Kidney (tissue), 13 donors: ENCODE measurements at regions not wholly inside any gene's neighbourhood (a gene's known extent, or its start where the extent isn't known, plus 50 kb on each side); places are given as distances from the start of the nearest gene placed in this dataset.
"Not testable (repeated sequence)": the region's sequence is repeated elsewhere in the genome, so short reads cannot be mapped to it uniquely, and the experiment has no call there.

Experiments
- DNase-seq, 5 donors: peaks; one replicate each; pipeline ENCODE4 v3.0.0-alpha.2; 2013 to 2020
- FAIRE-seq: peaks from 2 replicates; lab custom pipeline; 2012; peaks lifted over from hg19 to GRCh38; lab: Jason Lieb, UNC
- H3K27ac ChIP-seq, 2 donors: one replicate each; pipeline ENCODE4 v1.7.0; 2013; ENCODE audit warnings: low read depth in 2 of 2, low read length in 2 of 2, inconsistent platforms in 1 of 2
- H3K27me3 ChIP-seq: one replicate; pipeline ENCODE4 v1.7.1; 2013; ENCODE audit warnings: low read length, inconsistent platforms; ENCODE audit not compliant: control insufficient read depth, insufficient read depth
- H3K36me3 ChIP-seq, 3 donors: one replicate each; pipeline versions ENCODE4 v1.7.0 to v1.7.1; 2013; ENCODE audit warnings: low read length in 3 of 3, control low read depth in 1 of 3, inconsistent platforms in 1 of 3; ENCODE audit not compliant: insufficient read depth in 3 of 3, control insufficient read depth in 2 of 3
- H3K4me1 ChIP-seq, 3 donors: one replicate each; pipeline versions ENCODE4 v1.7.0 to v1.7.1; 2013; ENCODE audit warnings: low read length in 3 of 3, inconsistent platforms in 1 of 3, low read depth in 1 of 3; ENCODE audit not compliant: control insufficient read depth in 2 of 3, insufficient read depth in 2 of 3
- H3K4me3 ChIP-seq, 3 donors: one replicate each; pipeline versions ENCODE4 v1.7.0 to v1.8.1; 2013; ENCODE audit warnings: low read length in 3 of 3, control low read depth in 1 of 3, inconsistent platforms in 1 of 3
- H3K9ac ChIP-seq, 3 donors: one replicate each; pipeline versions ENCODE4 v1.7.0 to v1.7.1; 2013; ENCODE audit warnings: low read length in 3 of 3, control low read depth in 1 of 3, inconsistent platforms in 1 of 3
- H3K9me3 ChIP-seq, 3 donors: one replicate each; pipeline versions ENCODE4 v1.7.0 to v1.7.1; 2013; ENCODE audit warnings: low read length in 3 of 3, control low read depth in 1 of 3, inconsistent platforms in 1 of 3; ENCODE audit not compliant: control insufficient read depth in 2 of 3, insufficient read depth in 1 of 3
- CTCF ChIP-seq: IDR thresholded peaks from 3 replicates; pipeline ENCODE4 v1.5.1; 2012; ENCODE audit warnings: mild to moderate bottlenecking, moderate library complexity, borderline replicate concordance; ENCODE audit not compliant: insufficient read depth; ENCODE audit errors: extremely low read depth
- intact Hi-C: fragments of 100-400 bp; cut with DNase I; formaldehyde crosslinking; loops from one replicate; pipeline ENCODE4 v1.11.1; 2022
- donor health status: control.
- donor health status: control.
- donor health status: control.
- donor health status: control.
- donor health status: control.
- donor health status: DM: yes; HTN: yes; CAD: no.
- donor health status: Normal renal cell carcinoma (clear cell type).

- FAIRE-seq: no peak
- Histone ChIP-seq H3K4me1 (no peaks in the 10 kb centered on the region), H3K9ac (no peak overlapping the region), H3K9me3 (no peaks in the 10 kb centered on the region), H3K36me3 (no peaks in the 10 kb centered on the region), H3K27ac (no peak overlapping the region), H3K27me3 (no peaks in the 10 kb centered on the region), H3K4me3 (no peak overlapping the region)
- no peak for DNase-seq
- peak; percentile 63 for TF ChIP-seq CTCF
- intact Hi-C loops: no loop called here
Measured at GRCh38 chr6:21935561-21936028, 342.0 kb downstream of the SOX4 start.

GRCh38 chr6:21937466-21937865 is 343.9 kb downstream of the SOX4 start:
- Histone ChIP-seq H3K9me3 (no peaks in the 10 kb centered on the region), H3K27me3 (no peaks in the 10 kb centered on the region), H3K9ac (no peak overlapping the region), H3K4me3 (no peak overlapping the region), H3K4me1 (peaks cover 0 to 3% (median 0%) of the 10 kb centered on the region in 3 donors), H3K36me3 (no peaks in the 10 kb centered on the region), H3K27ac (no peak overlapping the region)
- FAIRE-seq (no peak), DNase-seq (no peak)
- intact Hi-C loops: no loop called here
- TF ChIP-seq CTCF: no peak

- H3K27me3 ChIP-seq, FAIRE-seq, H3K36me3 ChIP-seq, H3K4me3 ChIP-seq, H3K9me3 ChIP-seq, H3K9ac ChIP-seq, H3K4me1 ChIP-seq, intact Hi-C loops, DNase-seq, H3K27ac ChIP-seq: not testable (repeated sequence)
Measured at GRCh38 chr6:21939066-21939465, 345.5 kb downstream of the SOX4 start.

GRCh38 chr6:21941926-21942325 is 348.4 kb downstream of the SOX4 start:
- Histone ChIP-seq H3K9me3 (no peaks in the 10 kb centered on the region), H3K36me3 (no peaks in the 10 kb centered on the region), H3K27ac (no peak overlapping the region), H3K27me3 (no peaks in the 10 kb centered on the region), H3K9ac (no peak overlapping the region), H3K4me3 (no peak overlapping the region), H3K4me1 (peaks cover 0 to 9% (median 6%) of the 10 kb centered on the region in 3 donors)
- TF ChIP-seq CTCF: no peak
- DNase-seq (no peak), FAIRE-seq (no peak)
- intact Hi-C loops: no loop called here
